A673 (cell line): ENCODE measurements at regions not wholly inside any gene's neighbourhood (a gene's known extent, or its start where the extent isn't known, plus 50 kb on each side); places are given as distances from the start of the nearest gene placed in this dataset.
"Not testable (repeated sequence)": the region's sequence is repeated elsewhere in the genome, so short reads cannot be mapped to it uniquely, and the experiment has no call there.

Source experiments
- BruUV-seq: library from RNA; stranded (reverse); fragments of 400-500 nt; replicated peaks from 2 replicates; lab custom pipeline; 2021; lab: Mats Ljungman, UMichigan
- CTCF ChIA-PET: fragments of 300-600 bp; sonication (Branson Sonifier 250); formaldehyde crosslinking; loops from one replicate; lab custom pipeline; 2022; ENCODE audit warnings: antibody characterized with exemption; lab: Charles Lee
- POLR2A ChIA-PET: fragments of 300-600 bp; sonication (Branson Sonifier 250); formaldehyde crosslinking; loops from one replicate; lab custom pipeline; 2022; ENCODE audit warnings: antibody characterized with exemption; ENCODE audit not compliant: low non-redundant PET; lab: Charles Lee
- DNase-seq: peaks from one replicate; pipeline ENCODE4 v3.0.0-alpha.2; 2015; ENCODE audit warnings: low spot score
- H3K27ac ChIP-seq: fragments of 200-600 bp; sonication (generic); 2 replicates; pipeline ENCODE4 v1.5.1; 2016; ENCODE audit warnings: mixed run types, low read depth, mild to moderate bottlenecking, mixed read lengths, antibody characterized with exemption, low read length; ENCODE audit not compliant: poor library complexity, severe bottlenecking
- H3K27me3 ChIP-seq: fragments of 200-600 bp; sonication (generic); replicated peaks from 2 replicates; pipeline ENCODE4 v1.6.1; 2017; ENCODE audit warnings: mixed run types, low read depth, mild to moderate bottlenecking, mixed read lengths, antibody characterized with exemption, low read length; ENCODE audit not compliant: insufficient read depth, poor library complexity
- H3K36me3 ChIP-seq: fragments of 200-600 bp; sonication (generic); 2 replicates; pipeline ENCODE4 v1.6.1; 2016; ENCODE audit warnings: mixed run types, mild to moderate bottlenecking, mixed read lengths, antibody characterized with exemption, low read length; ENCODE audit not compliant: insufficient read depth, poor library complexity, severe bottlenecking
- H3K4me1 ChIP-seq: fragments of 200-600 bp; sonication (generic); 2 replicates; pipeline ENCODE4 v1.6.1; 2017; ENCODE audit warnings: mixed run types, mild to moderate bottlenecking, mixed read lengths, antibody characterized with exemption, low read length; ENCODE audit not compliant: insufficient read depth, poor library complexity, severe bottlenecking
- H3K4me3 ChIP-seq: fragments of 200-600 bp; sonication (generic); 2 replicates; pipeline ENCODE4 v1.5.1; 2016; ENCODE audit warnings: low read depth, mixed run types, mild to moderate bottlenecking, mixed read lengths, low read length; ENCODE audit not compliant: poor library complexity, severe bottlenecking
- H3K9me3 ChIP-seq: fragments of 200-600 bp; sonication (generic); 2 replicates; pipeline ENCODE4 v1.6.1; 2016; ENCODE audit warnings: mixed run types, low read depth, mild to moderate bottlenecking, mixed read lengths, antibody characterized with exemption, low read length; ENCODE audit not compliant: poor library complexity, severe bottlenecking
- EZH2 ChIP-seq: fragments of 200-600 bp; sonication (generic); IDR thresholded peaks from 2 replicates; pipeline ENCODE4 v1.6.1; 2017; ENCODE audit warnings: borderline replicate concordance, low read depth, mild to moderate bottlenecking, mixed read lengths, antibody characterized with exemption, low read length; ENCODE audit not compliant: poor library complexity, severe bottlenecking
- intact Hi-C: fragments of 100-400 bp; cut with micrococcal nuclease; formaldehyde crosslinking; loops from one replicate; pipeline ENCODE4 v1.10.0; 2022; ENCODE audit not compliant: unreplicated experiment
- TF ChIP-seq, protein P1 (sequence below): fragments of 300-800, 200-600 bp; sonication (generic); conservative IDR thresholded peaks from 2 replicates; pipeline ENCODE4 v1.5.1; 2017; ENCODE audit warnings: low read depth, mild to moderate bottlenecking, antibody characterized with exemption, low read length, moderate library complexity, mixed read lengths

DNA sequence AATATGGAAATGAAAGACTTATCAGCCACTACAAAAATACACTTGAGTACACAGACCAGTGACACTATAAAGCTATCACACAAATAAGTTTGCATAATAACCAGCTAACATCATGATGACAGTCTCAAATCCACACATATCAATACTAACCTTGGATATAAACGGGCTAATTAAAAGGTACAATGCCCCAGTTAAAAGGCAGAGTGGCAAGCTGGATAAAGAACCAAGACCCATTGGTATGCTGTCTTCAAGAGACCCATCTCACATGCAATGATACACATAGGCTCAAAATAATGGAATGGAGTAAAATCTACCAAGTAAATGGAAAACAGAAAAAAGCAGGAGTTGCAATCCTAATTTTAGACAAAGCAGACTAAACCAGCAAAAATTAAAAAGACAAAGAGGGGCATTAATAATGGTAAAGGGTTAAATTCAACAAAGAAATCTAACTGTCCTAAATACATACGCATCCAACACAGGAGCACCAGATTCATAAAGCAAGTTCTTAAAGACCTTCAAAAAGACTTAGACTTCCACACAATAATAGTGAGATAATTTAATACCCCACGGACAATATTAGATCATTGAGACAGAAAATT is 163.3 kb downstream of the CD24 start:
- no peak for DNase-seq
- no peaks in the 10 kb centered on the region for H3K27me3 ChIP-seq
- no peaks in the 10 kb centered on the region for H3K4me1 ChIP-seq
- no peaks in the 10 kb centered on the region for H3K36me3 ChIP-seq
- ChIA-PET CTCF (no interaction called here), POLR2A (no interaction called here)
- no peak overlapping the region for H3K4me3 ChIP-seq
- TF ChIP-seq, protein P1, sequence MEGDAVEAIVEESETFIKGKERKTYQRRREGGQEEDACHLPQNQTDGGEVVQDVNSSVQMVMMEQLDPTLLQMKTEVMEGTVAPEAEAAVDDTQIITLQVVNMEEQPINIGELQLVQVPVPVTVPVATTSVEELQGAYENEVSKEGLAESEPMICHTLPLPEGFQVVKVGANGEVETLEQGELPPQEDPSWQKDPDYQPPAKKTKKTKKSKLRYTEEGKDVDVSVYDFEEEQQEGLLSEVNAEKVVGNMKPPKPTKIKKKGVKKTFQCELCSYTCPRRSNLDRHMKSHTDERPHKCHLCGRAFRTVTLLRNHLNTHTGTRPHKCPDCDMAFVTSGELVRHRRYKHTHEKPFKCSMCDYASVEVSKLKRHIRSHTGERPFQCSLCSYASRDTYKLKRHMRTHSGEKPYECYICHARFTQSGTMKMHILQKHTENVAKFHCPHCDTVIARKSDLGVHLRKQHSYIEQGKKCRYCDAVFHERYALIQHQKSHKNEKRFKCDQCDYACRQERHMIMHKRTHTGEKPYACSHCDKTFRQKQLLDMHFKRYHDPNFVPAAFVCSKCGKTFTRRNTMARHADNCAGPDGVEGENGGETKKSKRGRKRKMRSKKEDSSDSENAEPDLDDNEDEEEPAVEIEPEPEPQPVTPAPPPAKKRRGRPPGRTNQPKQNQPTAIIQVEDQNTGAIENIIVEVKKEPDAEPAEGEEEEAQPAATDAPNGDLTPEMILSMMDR, result no peak
- no peak for TF ChIP-seq EZH2
- H3K27ac ChIP-seq, result no peak overlapping the region
- peaks cover 15% of the 10 kb centered on the region for H3K9me3 ChIP-seq
- no TSS peak for BruUV-seq
- intact Hi-C loops, result no loop called here

DNA sequence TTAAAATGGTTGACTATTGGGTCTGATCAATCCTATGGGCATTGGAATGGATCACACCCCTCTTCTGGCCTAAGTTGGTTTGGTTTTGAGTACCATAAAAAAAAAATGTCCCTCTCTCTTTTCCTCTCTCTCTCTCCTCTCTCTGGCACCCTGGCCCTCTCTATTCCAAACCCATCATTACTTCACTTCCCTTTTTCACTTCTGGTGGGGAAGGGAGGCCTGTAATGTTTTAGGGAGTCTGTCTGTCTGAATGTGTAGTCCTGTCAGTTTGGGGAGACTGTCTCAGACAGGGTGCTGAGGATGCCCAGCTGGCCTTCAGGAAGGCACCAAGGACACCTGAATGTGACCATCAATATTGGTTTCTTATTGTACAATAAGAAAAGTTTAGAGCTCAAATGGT is 165.8 kb downstream of the CD24 start:
- CTCF ChIA-PET, result no interaction called here
- Histone ChIP-seq H3K36me3 (no peaks in the 10 kb centered on the region), H3K9me3 (peaks cover 15% of the 10 kb centered on the region), H3K4me1 (no peaks in the 10 kb centered on the region), H3K27ac (no peak overlapping the region), H3K4me3 (no peak overlapping the region), H3K27me3 (no peaks in the 10 kb centered on the region)
- no peak for DNase-seq
- POLR2A ChIA-PET, result no interaction called here
- intact Hi-C loops, result no loop called here
- BruUV-seq, result no TSS peak
- no peak for TF ChIP-seq EZH2
- TF ChIP-seq, protein P1, result no peak

DNA sequence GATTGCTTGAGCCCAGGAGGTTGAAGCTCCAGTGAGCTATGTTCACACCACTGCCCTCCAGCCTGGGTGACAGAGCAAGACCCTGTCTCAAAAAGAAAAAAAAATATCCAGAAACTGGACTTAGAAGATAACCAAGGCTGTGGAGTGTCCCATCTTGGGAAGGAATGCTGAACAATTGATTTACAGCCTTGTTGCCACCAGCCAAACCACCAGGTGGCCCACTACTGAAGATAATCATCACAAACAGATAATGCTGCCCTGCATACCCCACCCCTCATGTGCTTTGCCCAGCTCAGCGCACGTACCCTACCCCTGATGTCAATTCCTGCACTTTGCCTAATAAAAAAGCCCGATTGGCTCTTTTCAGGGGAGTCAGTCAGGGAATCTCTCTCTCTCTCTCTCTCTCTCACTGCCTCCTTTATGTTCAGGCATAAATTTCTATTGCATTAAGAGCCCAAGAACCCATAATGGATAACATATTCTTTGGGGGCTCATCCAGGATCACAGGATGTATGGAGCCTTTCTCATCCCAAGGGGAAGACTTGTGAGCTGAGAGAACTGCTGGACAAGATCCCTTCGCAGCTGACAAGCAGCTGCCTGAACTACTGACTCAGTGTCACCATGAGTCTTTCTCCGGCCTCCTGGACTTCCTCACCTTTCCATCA is 166.4 kb downstream of the CD24 start:
- DNase-seq, result no peak
- peaks cover 15% of the 10 kb centered on the region for H3K9me3 ChIP-seq
- H3K36me3 ChIP-seq, result no peaks in the 10 kb centered on the region
- no peak overlapping the region for H3K27ac ChIP-seq
- BruUV-seq, result no TSS peak
- intact Hi-C loops, result no loop called here
- ChIA-PET POLR2A (no interaction called here), CTCF (no interaction called here)
- H3K27me3 ChIP-seq, result no peaks in the 10 kb centered on the region
- no peak overlapping the region for H3K4me3 ChIP-seq
- TF ChIP-seq, protein P1, result no peak
- no peak for TF ChIP-seq EZH2
- no peaks in the 10 kb centered on the region for H3K4me1 ChIP-seq

DNA sequence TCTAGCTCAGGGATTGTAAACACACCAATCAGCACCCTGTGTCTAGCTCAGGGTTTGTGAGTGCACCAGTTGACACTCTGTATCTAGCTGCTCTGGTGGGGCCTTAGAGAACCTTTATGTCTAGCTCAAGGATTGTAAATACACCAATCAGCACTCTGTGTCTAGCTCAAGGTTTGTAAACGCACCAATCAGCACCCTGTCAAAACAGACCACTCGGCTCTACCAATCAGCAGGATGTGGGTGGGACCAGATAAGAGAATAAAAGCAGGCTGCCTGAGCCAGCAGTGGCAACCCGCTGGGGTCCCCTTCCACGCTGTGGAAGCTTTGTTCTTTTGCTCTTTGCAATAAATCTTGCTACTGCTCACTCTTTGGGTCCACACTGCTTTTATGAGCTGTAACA is 168.3 kb downstream of the CD24 start:
- H3K27me3 ChIP-seq, H3K4me3 ChIP-seq, BruUV-seq, POLR2A ChIA-PET, DNase-seq, H3K36me3 ChIP-seq, CTCF ChIA-PET, H3K27ac ChIP-seq, H3K4me1 ChIP-seq, intact Hi-C loops: not testable (repeated sequence)
- peaks cover 15% of the 10 kb centered on the region for H3K9me3 ChIP-seq
